HL-60 (cell line): ENCODE measurements at regions not wholly inside any gene's neighbourhood (a gene's known extent, or its start where the extent isn't known, plus 50 kb on each side); places are given as distances from the start of the nearest gene placed in this dataset.
A peak's percentile ranks its signal among the peaks of the same experiment; 100 is the strongest.

ENCODE experiments used
- DNase-seq, 2 experiments: peaks; one replicate each; pipeline ENCODE4 v3.0.0-alpha.2; 2010 to 2020; ENCODE audit warnings: low read depth in 1 of 2, low spot score in 1 of 2
- H3K27ac ChIP-seq: fragments of 250-450 bp; sonication (Bioruptor Pico); replicated peaks from 2 replicates; pipeline ENCODE4 v1.5.1; 2020; ENCODE audit warnings: mild to moderate bottlenecking, moderate library complexity
- H3K27me3 ChIP-seq: fragments of 250-450 bp; sonication (Bioruptor Pico); 2 replicates; pipeline ENCODE4 v1.5.1; 2021; ENCODE audit warnings: mild to moderate bottlenecking, moderate library complexity; ENCODE audit not compliant: insufficient read depth, poor library complexity, severe bottlenecking
- H3K4me3 ChIP-seq: replicated peaks from 2 replicates; pipeline ENCODE4 v1.5.1; 2011; ENCODE audit warnings: mild to moderate bottlenecking, control low read depth, low read length; ENCODE audit not compliant: insufficient read depth
- GABPA ChIP-seq: IDR thresholded peaks from 2 replicates; pipeline ENCODE4 v1.6.1; 2012; ENCODE audit warnings: low read depth
- POLR2AphosphoS5 ChIP-seq: IDR thresholded peaks from 2 replicates; pipeline ENCODE4 v1.6.1; 2012; ENCODE audit warnings: low read depth
- SPI1 ChIP-seq: IDR thresholded peaks from 2 replicates; pipeline ENCODE4 v1.6.1; 2012; ENCODE audit warnings: low read depth, mild to moderate bottlenecking, borderline replicate concordance
- TF ChIP-seq, protein P1 (sequence below): IDR thresholded peaks from 2 replicates; pipeline ENCODE4 v1.6.1; 2012; ENCODE audit warnings: low read depth; ENCODE audit not compliant: insufficient replicate concordance
- TF ChIP-seq, protein P2 (sequence below): IDR thresholded peaks from one replicate; pipeline ENCODE4 v1.5.1; 2011; ENCODE audit warnings: low read length, control low read depth, inconsistent platforms; ENCODE audit not compliant: insufficient read depth

GRCh38 chr16:55031481-55031880 is 100.8 kb downstream of the IRX5 start:
- H3K27ac ChIP-seq, result no peak overlapping the region
- H3K27me3 ChIP-seq, result no peaks in the 10 kb centered on the region
- no peak overlapping the region for H3K4me3 ChIP-seq
- TF ChIP-seq SPI1, result no peak
- TF ChIP-seq GABPA, result no peak
- TF ChIP-seq POLR2AphosphoS5, result no peak
- TF ChIP-seq, protein P1, sequence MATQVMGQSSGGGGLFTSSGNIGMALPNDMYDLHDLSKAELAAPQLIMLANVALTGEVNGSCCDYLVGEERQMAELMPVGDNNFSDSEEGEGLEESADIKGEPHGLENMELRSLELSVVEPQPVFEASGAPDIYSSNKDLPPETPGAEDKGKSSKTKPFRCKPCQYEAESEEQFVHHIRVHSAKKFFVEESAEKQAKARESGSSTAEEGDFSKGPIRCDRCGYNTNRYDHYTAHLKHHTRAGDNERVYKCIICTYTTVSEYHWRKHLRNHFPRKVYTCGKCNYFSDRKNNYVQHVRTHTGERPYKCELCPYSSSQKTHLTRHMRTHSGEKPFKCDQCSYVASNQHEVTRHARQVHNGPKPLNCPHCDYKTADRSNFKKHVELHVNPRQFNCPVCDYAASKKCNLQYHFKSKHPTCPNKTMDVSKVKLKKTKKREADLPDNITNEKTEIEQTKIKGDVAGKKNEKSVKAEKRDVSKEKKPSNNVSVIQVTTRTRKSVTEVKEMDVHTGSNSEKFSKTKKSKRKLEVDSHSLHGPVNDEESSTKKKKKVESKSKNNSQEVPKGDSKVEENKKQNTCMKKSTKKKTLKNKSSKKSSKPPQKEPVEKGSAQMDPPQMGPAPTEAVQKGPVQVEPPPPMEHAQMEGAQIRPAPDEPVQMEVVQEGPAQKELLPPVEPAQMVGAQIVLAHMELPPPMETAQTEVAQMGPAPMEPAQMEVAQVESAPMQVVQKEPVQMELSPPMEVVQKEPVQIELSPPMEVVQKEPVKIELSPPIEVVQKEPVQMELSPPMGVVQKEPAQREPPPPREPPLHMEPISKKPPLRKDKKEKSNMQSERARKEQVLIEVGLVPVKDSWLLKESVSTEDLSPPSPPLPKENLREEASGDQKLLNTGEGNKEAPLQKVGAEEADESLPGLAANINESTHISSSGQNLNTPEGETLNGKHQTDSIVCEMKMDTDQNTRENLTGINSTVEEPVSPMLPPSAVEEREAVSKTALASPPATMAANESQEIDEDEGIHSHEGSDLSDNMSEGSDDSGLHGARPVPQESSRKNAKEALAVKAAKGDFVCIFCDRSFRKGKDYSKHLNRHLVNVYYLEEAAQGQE, result no peak
- DNase-seq, result no peak

DNA sequence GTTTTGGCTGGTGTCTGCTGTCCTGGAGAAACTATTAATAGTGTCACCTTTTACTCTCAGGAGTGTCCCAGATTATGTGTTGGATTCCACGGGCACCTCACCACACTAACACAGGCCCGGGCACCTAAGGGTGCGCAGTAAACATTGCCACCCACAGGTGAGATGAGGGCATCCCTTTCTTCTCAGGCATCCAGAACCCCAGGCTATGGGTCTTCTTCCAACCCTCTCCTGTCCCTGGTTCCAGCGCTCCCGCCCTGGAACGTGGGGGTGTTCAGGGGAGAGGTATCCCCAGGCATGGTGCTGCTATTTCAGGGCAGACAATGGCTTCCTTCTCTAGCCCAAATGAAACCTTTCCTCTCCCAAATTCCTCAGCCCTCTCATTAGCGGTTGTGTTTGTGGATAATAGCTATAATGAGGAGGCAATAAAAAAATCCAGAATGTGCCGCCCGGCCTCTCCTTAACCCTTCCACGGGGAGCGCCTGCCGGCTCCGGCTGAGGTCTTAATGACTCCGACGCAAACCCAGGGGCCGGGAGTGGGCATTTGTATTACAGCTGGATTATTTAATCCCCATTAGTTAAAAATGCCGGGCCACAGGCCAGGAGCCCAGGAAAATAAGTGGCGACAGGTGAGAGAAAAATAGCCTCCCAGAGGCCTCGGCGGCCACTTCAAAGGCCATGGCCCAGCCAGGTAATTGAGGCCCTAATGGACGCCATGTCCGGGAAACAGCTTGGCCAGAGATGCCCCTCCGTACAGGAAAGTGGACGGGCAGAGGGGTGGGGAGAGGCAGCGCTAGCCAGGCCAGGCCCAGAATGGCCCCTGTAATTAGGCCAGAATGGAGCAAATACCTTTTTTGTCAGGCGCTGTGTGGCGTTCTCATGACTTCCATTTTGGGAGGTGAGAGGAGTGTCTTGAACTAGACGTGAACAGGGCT is 102.8 kb downstream of the IRX5 start:
- TF ChIP-seq GABPA (no peak), POLR2AphosphoS5 (no peak), SPI1 (no peak)
- TF ChIP-seq, protein P1, result no peak
- TF ChIP-seq, protein P2, sequence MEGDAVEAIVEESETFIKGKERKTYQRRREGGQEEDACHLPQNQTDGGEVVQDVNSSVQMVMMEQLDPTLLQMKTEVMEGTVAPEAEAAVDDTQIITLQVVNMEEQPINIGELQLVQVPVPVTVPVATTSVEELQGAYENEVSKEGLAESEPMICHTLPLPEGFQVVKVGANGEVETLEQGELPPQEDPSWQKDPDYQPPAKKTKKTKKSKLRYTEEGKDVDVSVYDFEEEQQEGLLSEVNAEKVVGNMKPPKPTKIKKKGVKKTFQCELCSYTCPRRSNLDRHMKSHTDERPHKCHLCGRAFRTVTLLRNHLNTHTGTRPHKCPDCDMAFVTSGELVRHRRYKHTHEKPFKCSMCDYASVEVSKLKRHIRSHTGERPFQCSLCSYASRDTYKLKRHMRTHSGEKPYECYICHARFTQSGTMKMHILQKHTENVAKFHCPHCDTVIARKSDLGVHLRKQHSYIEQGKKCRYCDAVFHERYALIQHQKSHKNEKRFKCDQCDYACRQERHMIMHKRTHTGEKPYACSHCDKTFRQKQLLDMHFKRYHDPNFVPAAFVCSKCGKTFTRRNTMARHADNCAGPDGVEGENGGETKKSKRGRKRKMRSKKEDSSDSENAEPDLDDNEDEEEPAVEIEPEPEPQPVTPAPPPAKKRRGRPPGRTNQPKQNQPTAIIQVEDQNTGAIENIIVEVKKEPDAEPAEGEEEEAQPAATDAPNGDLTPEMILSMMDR, result no peak
- H3K27ac ChIP-seq, result no peak overlapping the region
- H3K27me3 ChIP-seq, result no peaks in the 10 kb centered on the region
- H3K4me3 ChIP-seq, result no peak overlapping the region
- no peak for DNase-seq

GRCh38 chr16:55035029-55035428 is 104.4 kb downstream of the IRX5 start:
- H3K27me3 ChIP-seq, result no peaks in the 10 kb centered on the region
- no peak overlapping the region for H3K4me3 ChIP-seq
- TF ChIP-seq, protein P2, result peak; percentile 69
- TF ChIP-seq, protein P1, result no peak
- no peak for TF ChIP-seq SPI1
- no peak for TF ChIP-seq POLR2AphosphoS5
- H3K27ac ChIP-seq, result no peak overlapping the region
- peak in 1 of 2 experiments; percentile 58 for DNase-seq
